GM19467 (cell line): ENCODE measurements at regions not wholly inside any gene's neighbourhood (a gene's known extent, or its start where the extent isn't known, plus 50 kb on each side); places are given as distances from the start of the nearest gene placed in this dataset.

Source experiments
- ATAC-seq: cut with Tn5 transposase; IDR thresholded peaks from one replicate; pipeline ENCODE4 v1.9.1; 2021; ENCODE audit warnings: mild to moderate bottlenecking, moderate library complexity; ENCODE audit not compliant: unreplicated experiment

DNA sequence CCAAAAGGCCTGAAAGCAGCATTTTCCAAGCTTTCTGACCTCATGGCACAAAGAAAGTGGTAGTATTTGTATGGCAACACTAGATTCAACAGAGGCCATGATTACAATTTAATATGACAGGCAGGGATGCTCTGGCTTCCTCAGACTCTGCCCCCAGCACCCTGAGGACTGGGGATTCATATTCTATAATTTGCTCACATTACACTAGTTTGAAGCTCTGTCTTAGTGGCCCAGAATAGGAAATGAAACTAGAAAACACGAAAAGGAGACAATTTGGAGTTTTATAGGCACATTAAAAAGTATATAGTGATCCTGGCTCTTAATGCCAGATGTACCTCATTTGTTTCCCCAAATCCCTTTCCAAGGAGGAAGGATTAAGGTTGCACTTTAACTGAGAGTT lies 173.0 kb upstream of the STK17B start:
- ATAC-seq = no peak

DNA sequence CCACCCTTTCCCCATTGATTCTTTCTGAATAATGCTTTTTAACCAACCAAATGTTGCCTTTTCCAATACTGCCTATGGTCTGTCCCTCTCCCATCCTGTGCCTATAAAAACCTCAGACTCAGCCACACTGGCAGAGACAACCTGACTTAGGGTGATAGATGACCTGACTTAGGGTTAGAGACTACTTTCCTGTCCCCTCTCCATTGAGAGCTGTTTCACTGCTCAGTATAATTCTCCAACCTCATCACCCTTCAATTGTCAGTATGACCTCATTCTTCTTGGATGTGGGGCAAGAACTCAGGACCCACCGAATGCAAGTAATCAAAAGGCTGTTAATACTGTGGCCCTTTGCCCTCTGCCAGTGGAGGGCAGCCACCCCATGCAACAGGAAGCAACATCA lies 182.3 kb upstream of the STK17B start:
- no peak for ATAC-seq

DNA sequence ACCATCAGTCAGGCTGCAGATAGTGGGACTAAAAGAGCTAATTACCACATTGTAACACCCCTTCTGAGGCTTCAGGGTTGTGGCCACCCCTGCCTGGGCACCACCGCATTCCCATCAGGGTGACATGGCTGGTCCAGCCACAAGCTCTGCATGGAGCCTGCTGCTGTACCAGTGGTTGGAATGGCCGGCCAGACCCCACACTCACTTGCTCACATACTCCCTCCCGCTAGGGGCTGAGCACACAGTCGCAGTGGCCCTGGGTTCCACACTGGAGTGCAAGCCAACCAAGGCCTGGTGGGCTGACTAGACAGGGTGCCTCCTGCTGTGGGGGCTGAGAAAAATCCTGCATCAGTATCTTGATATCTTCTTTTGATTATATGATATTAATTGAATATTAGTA lies 182.8 kb upstream of the STK17B start:
- no peak for ATAC-seq

DNA sequence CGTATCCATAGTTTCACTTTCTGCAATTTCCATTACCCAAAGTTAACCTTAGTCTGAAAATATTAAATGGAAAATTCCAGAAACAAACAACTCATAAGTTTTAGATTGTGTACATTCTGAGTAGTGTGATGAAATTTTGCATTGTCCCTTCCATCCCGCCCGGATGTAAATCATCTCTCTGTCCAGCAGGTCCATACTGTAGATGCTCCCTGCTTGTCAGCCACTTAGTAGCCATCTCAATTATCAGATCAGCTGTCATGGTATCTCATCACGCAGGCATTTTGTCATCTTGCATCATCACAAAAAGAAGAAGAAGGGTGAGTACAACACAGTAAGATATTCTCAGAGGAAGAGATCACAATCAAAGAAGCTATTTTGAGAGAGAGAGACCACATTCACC lies 185.0 kb upstream of the STK17B start:
- ATAC-seq = no peak

DNA sequence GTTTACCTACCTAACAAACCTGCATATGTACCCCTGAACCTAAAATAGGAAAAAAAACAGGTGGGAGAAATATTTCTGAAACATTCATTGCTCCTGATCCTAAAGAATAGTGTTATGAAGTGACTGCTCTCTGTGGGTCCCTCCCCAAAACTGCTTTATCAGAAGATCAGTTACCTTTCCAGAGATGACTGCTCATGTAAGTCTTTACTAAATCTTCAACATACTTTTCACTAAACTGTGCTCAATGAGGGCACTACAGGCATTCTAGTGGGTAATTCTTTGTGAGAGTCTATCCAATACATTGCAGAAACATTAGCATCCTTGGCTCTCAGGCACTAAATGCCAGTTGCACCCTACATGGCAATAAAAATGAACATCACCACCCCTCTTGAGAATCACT lies 189.3 kb upstream of the STK17B start:
- ATAC-seq = no peak

DNA sequence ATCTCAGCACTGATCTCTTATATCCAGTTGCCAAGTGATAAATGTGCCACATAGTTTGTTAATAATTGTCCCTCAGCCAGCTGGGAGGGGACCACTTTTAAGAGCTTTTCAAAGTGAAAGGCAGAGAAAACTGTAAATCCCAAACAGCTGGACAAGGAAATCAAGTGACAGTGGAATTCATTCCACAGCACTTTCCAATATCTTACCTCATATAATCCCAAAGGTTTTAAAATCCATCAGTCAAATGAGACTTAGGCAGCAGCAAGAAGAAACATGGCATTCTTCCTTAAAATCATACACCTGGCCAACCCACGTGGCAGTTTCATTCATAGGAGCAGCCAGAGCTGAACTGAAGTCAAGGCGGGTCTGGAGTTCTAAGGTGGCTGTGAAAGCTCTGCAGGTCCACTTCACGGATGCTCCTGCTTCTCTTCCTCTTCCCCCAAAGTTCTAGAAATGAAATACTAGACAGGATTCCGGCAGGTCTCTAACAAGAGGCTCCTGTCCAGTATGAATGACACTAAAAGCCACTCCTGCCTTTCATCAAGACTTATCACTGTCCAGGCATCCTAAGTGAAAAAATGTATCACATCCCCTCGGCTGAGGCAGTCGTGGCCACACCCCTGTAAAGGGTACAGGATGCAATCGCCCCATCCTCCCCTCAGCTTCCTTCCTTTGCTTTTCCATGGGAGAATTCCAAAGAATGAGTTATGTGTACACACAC lies 190.4 kb upstream of the STK17B start:
- ATAC-seq = no peak

DNA sequence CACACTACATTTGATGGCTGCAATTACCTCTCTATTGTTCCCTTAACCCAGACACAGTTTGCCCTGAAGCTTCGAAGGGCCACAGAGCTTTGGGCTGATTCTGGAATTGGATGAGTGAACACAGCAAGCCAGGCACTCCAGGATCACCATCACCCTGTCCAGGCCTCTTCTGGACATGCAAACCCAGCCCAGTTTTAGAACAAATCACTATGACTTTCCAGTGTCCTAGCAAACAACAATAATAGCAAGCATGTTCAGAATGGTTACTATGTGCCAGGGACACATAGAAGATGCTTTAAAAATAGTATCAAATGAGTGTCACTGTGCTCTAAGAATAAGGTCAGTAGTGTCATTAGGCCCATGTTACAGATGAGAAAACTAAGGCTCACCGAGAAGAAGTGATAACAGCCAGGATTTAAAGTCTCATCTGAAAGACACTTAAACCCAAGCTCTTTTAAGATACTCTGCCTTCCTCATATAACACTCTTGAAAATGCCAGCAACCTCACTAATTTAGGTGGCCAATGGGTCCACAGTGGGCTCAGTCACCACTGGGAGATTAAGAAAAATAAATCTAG lies 191.7 kb upstream of the STK17B start:
- no peak for ATAC-seq

DNA sequence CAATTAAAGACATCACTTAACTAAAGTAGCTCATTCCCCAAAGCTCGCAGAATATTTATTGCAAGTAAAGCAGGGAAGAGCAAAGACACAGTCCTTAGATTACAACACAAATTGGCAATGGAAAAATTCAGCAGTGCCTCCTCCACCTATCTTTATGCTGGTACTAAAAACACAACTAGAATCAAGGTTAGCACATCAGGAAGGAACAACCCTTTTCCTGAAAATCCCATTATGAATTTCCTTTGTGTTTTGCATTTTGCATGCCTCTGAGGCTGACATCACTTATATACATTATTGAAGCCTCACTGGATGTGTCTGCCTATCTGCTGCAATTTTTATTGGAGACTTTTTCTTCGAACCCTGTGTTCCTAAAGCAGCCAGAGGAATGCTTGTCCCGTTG lies 193.8 kb upstream of the STK17B start:
- ATAC-seq = no peak

DNA sequence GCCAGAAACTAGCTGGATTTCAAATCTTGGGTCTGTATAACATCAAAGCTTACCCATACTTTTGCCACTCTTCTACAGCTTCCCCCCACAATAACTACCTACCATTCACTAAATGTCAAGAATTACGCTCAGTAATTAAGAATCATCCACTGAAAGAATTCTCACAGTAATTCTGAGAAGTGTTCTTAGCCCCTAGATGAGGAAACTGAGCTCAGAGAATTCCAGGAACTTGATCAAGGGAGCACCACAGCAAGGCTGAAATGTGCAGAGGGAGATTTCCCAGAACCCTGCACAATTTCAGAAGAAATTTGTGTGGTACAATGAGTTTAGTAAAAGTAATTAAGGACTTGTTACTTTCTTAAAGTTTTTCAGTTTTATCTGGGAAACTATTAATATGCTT lies 194.5 kb upstream of the STK17B start:
- ATAC-seq = no peak

DNA sequence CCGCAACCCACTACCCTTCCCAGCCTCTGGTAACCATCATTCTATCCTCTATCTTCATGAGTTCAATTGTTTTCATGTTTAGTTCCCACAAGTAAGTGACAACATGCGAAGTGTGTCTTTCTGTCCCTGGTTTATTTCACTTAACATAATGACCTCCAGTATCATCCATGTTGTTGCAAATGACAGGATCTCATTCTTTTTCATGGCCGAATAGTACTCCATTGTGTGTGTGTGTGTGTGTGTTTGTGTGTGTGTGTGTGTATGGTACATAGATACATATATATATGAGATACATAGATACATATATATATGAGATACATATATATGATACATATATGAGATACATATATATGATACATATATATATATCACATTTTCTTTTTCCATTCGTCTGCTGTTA lies 196.3 kb upstream of the STK17B start:
- no peak for ATAC-seq

DNA sequence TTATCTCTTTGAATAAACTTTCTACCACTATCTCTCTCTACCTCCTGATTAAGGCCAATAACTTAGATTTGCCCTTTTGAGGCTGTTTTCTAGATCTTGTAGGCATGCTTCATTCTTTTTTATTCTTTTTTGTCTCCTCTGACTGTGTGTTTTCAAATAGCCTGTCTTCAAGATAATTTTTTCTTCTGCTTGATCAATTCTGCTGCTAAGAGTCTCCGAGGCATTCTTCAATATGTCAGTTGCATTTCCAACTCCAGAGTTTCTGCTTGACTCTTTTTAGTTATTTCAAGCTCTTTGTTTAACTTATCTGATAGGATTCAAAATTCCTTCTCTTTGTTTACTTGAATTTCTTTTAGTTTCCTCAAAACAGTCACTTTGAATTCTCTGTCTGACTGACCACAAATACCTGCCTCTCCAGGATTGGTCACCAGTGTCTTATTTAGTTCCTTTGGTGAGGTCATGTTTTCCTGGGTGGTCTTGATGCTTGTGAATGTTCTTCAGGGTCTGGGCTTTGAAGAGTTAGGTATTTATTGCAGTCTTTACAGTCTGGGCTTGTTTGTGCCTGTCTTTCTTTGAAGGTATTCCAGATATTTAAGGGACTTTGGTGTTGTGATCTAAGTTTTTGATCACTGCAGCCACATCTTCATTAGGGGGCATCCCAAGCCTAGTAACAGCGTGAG lies 197.3 kb upstream of the STK17B start:
- no peak for ATAC-seq

DNA sequence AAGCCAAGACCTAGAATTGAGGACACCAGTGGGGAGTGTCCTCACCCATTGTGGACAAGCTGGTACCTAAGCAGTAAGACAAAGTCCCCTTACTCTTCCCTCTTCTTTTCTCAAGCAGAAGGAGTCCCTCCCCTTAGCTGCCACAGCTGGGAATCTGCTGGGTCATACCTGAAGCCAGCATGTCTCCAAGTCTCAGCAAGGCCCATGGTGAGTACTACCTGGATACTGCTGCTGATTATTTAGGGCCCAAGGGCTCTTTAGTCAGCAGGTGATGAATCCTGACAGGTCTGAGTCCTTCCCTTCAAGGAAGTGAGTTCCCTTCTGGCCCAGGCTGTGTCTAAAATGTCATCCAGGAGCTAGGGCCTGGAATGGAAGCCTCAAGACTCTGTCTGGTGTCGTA lies 198.6 kb upstream of the STK17B start:
- ATAC-seq = no peak

DNA sequence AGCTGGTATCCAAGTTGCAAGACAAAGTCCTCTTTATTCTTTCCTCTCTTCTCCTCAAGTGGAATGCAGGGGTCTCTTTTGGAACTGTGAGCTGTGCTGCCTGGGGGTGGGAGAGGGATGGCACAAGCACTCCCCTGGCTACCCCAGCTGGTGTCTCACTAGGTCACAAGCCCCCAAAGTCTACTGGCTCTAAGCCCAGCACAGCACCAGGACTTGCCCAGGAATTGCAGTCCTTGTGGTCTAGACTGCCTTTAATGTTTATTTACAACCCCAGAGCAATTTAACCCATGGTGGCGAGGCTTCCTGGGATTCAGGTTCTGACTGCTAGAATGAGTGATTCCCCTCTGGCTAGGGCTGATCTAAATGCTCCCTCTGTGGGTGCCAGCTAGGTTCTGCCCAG lies 199.0 kb upstream of the STK17B start:
- no peak for ATAC-seq

DNA sequence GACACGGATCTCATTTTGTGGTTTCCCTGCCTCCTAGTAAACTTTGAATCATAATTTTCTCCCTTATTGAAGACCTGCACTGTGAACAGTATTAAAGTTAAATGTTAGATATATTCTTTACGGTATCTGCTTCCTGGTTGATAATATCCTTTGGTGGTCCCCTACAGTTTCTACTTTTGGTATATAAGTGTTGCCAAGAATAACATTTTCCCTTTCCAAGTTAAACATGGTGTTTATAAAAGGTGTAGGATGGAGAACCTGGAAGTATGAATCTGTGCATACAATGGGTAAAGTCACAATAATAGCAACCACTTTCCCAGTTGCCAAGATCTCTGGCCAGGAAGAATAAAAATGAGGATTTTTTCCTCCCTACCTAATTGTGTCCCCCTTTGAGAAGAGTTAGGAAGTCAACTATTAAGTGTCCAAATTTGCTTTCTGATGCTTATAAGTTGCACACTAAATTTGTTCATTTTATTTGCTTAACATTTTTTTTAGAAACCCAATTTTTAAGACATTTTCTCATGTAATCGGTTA lies 201.0 kb upstream of the STK17B start:
- ATAC-seq = no peak

DNA sequence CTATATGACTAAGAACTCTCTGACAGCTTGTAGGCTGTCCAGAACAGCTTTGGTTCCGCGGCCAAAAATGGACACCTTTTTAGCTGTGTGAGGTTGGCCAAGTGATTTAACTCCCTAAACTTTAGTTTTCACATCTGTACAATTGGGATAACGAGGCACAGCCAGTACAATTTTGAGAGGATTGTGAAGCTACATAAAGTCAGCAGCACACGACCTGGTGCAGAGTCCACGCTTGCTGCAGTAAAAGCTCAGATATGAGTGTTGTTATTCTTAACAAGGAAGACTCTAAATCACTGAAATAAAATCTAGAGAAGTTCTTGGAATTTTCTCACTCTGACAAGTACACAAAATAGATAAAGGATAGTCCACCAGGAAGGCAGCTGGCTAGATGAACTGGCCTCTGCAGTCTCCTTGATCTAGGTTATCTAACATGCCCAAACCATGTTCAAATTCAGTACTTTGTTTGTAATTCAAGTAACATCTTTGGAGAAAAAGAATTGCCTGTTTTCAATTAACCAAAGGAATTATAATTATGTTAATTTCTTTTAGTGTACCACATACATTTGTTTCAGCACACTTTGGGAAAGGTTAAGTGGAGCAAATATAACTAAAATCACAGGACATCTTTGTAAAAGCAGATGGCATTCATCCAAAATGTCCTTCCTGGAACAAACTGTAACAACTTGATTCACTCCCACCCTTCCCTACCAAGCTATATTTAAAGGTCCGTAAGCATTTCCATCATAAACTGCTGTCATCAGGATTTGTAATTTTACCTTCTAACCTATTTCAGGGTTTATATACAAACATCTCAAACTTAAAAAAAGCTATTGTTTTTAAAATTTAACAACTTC lies 201.7 kb upstream of the STK17B start:
- no peak for ATAC-seq

DNA sequence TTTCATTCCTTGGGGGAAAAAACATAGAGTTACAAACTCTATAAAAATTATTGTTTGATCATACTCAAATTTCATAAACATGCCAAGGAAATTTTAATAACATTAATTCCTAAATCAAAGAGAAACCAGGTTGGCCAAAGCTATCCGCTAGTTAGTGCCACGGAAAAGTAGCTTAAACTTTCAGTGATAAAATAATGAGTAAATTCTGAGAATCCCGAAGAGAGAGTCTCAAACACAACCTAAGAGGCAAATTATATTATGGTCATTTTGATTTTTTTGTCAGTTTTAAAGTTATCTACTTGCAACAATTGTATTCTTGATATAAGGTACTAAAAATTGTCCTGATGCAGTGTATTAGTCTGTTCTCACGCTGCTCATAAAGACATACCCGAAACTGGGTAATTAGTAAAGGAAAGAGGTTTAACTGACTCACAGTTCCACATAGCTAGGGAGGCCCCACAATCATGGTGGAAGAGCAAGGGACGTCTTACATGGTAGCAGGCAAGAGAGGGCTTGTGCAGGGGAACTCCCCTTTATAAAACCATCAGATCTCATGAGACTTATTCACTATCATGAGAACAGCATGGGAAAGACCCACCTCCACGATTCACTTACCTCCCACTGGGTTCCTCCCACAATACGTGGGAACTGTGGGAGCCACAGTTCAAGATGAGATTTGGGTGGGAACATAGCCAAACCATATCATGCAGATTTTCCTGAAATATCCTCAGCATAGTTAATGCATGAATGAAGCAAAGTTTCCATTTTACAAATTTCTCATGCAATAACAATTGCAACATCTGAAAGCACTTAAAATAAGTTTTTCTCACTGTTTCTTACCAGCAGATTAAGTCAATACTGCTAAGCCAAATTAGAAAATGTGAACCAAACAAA lies 205.9 kb upstream of the STK17B start:
- ATAC-seq = no peak

DNA sequence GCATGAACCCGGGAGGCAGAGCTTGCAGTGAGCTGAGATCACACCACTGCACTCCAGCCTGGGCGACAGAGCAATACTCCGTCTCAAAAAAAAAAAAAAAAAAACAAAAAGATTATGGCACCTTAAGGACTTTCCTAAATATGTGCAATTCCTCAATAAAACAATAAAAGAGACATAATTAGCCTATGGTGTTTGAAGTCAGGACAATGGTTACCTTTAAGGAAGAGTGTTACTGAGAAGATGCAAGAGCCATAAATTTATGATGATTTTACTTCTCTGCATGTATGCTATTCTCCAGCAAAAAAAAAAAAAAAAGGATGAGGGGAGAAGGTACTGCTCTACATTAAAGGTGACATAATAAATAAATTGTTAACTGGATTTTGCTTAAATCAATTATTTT lies 208.2 kb upstream of the STK17B start:
- ATAC-seq = no peak

DNA sequence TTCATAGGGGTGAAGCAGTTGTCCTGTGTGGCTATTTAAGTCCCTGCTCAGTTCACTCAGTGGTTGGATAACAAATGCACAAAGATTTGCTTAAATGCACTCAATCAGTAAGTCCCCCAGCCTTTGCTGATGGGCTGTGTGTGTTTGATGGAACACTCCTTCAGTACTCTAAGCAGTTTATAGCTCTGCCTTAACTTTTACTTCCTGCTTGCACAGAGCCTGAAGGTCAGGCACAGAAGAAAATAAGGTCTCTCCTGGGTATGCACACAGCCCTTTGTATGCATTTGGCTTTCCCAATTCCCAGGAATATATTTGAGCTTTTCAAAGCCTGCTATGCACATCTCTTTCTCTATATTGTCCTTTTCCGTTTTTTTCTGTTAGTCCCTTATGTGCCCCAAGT lies 208.7 kb upstream of the STK17B start:
- ATAC-seq = no peak

DNA sequence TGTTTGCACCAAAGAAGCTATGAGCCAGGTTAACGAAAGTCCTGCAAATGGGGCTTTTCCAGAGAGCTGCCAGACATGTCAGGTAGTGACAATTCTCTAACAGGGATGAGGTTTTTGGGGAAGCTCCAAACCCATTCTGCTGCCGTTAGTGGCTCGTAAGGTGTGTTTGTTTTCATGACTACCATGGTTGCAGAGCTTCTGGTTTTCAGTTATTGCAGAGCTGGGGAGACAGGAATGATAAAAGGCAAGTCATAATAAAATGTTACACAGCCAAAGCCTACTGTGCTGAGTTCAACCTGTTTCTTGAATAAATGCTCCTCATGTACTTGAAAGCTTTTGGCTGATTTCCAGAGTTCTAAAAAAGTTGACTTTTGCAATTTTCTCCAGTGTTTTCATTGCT lies 209.2 kb upstream of the STK17B start:
- no peak for ATAC-seq

DNA sequence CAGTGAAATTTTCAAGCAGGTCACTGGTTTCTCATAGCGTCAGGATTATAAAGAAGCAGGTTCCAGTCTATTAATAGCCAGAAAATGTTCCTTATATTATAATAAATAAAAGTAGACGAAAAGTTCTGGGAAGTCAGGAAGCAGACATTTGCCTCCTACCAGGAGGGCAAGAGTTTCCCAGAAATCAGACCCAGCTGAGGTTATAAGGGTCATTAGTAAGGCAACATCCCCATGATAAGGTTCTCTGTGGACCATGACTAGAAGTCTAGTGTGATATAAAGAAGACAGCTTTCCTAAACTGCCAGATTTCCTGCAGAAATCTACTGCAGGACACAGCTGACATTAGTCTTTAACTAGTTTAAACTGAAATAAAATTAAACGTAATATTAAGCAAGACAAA lies 210.1 kb upstream of the STK17B start:
- no peak for ATAC-seq
